ENCODE measurements at regions not wholly inside any gene's neighbourhood (a gene's known extent, or its start where the extent isn't known, plus 50 kb on each side); places are given as distances from the start of the nearest gene placed in this dataset.

GRCh38 chr10:2543142-2543886 lies 524.0 kb upstream of the PFKP start:
- H3K9me3 ChIP-seq, result no peaks in the 10 kb centered on the region
- intact Hi-C loops (cut with DNase I; ENCODE audit: low total_unique reads), result no loop called here
- DNase-seq, result no peak
- no peak for TF ChIP-seq POLR2AphosphoS5 (IDR thresholded peaks at IDR 0.05)
- no peak for TF ChIP-seq POLR2A (IDR thresholded peaks at IDR 0.05)
- TF ChIP-seq CTCF (IDR thresholded peaks at IDR 0.05 in 8 of 11, conservative IDR thresholded peaks at IDR 0.05 in 3 of 11), result no peak
- 75 to 85% (median 79%) methylated on average over 17 of the region's 17 CpGs for WGBS, 5 donors
- no peaks in the 10 kb centered on the region for H3K4me1 ChIP-seq
- no peaks in the 10 kb centered on the region for H3K36me3 ChIP-seq
- no peak overlapping the region for H3K4me3 ChIP-seq
- H3K27ac ChIP-seq, result no peak overlapping the region
- peaks cover 0 to 10% (median 0%) of the 10 kb centered on the region in 7 donors for H3K27me3 ChIP-seq (replicated peaks in 1 of 7)

- Histone ChIP-seq H3K9me3 (no peaks in the 10 kb centered on the region), H3K36me3 (no peaks in the 10 kb centered on the region), H3K27ac (no peak overlapping the region), H3K4me1 (no peaks in the 10 kb centered on the region), H3K27me3 (replicated peaks in 1 of 7) (peaks cover 0 to 6% (median 0%) of the 10 kb centered on the region in 7 donors), H3K4me3 (no peak overlapping the region)
- WGBS, 5 donors, result 21 to 46% (median 33%) methylated on average over 4 of the region's 4 CpGs
- no peak for TF ChIP-seq POLR2AphosphoS5 (IDR thresholded peaks at IDR 0.05)
- TF ChIP-seq CTCF (IDR thresholded peaks at IDR 0.05 in 8 of 11, conservative IDR thresholded peaks at IDR 0.05 in 3 of 11), result no peak
- TF ChIP-seq POLR2A (IDR thresholded peaks at IDR 0.05), result no peak
- intact Hi-C loops (cut with DNase I; ENCODE audit: low total_unique reads), result no loop called here
- DNase-seq, result no peak
Observed at GRCh38 chr10:2541176-2541575, 526.2 kb upstream of the PFKP start.

GRCh38 chr10:2529945-2530344 lies 537.4 kb upstream of the PFKP start:
- peaks cover 0 to 4% (median 0%) of the 10 kb centered on the region in 8 donors for H3K9me3 ChIP-seq
- WGBS, 5 donors, result 63 to 84% (median 80%) methylated on average over 5 of the region's 5 CpGs
- peaks cover 0 to 15% (median 0%) of the 10 kb centered on the region in 7 donors for H3K27me3 ChIP-seq (replicated peaks in 1 of 7)
- H3K36me3 ChIP-seq, result no peaks in the 10 kb centered on the region
- no peak for DNase-seq
- no peaks in the 10 kb centered on the region for H3K4me1 ChIP-seq
- TF ChIP-seq POLR2AphosphoS5 (IDR thresholded peaks at IDR 0.05), result no peak
- TF ChIP-seq CTCF (IDR thresholded peaks at IDR 0.05 in 8 of 11, conservative IDR thresholded peaks at IDR 0.05 in 3 of 11), result no peak
- TF ChIP-seq POLR2A (IDR thresholded peaks at IDR 0.05), result no peak
- intact Hi-C loops (cut with DNase I; ENCODE audit: low total_unique reads), result no loop called here
- no peak overlapping the region for H3K27ac ChIP-seq
- no peak overlapping the region for H3K4me3 ChIP-seq

- no peak for TF ChIP-seq POLR2A (IDR thresholded peaks at IDR 0.05)
- TF ChIP-seq POLR2AphosphoS5 (IDR thresholded peaks at IDR 0.05), result no peak
- TF ChIP-seq CTCF (IDR thresholded peaks at IDR 0.05 in 8 of 11, conservative IDR thresholded peaks at IDR 0.05 in 3 of 11), result no peak
- Histone ChIP-seq H3K36me3 (no peaks in the 10 kb centered on the region), H3K4me3 (no peak overlapping the region), H3K9me3 (peaks cover 0 to 13% (median 0%) of the 10 kb centered on the region in 8 donors), H3K4me1 (no peaks in the 10 kb centered on the region), H3K27ac (no peak overlapping the region), H3K27me3 (replicated peaks in 1 of 7) (peaks cover 0 to 3% (median 0%) of the 10 kb centered on the region in 7 donors)
- intact Hi-C loops (cut with DNase I; ENCODE audit: low total_unique reads), result no loop called here
- no peak for DNase-seq
- WGBS, 5 donors, result 77 to 91% (median 86%) methylated on average over 8 to 12 of the region's 12 CpGs
Observed at GRCh38 chr10:2525781-2526180, 541.6 kb upstream of the PFKP start.

All from spleen (tissue), 11 donors.